Progenitor cell of endocrine pancreas (in vitro differentiated cells): ENCODE measurements at regions not wholly inside any gene's neighbourhood (a gene's known extent, or its start where the extent isn't known, plus 50 kb on each side); places are given as distances from the start of the nearest gene placed in this dataset.

Experiments
- DNase-seq: peaks from one replicate; pipeline ENCODE4 v3.0.0; 2021; ENCODE audit warnings: low spot score; ENCODE audit not compliant: unreplicated experiment
- H3K27ac Mint-ChIP-seq: 2 replicates; pipeline ENCODE4 v1.8.0; 2021; ENCODE audit warnings: mild to moderate bottlenecking, moderate library complexity, mixed read lengths
- H3K27me3 Mint-ChIP-seq: 2 replicates; pipeline ENCODE4 v1.8.0; 2021; ENCODE audit warnings: mixed read lengths
- H3K36me3 Mint-ChIP-seq: 2 replicates; pipeline ENCODE4 v1.8.0; 2022; ENCODE audit warnings: mixed read lengths; ENCODE audit not compliant: insufficient read depth
- H3K4me1 Mint-ChIP-seq: 2 replicates; pipeline ENCODE4 v1.8.0; 2021; ENCODE audit warnings: low read depth, mixed read lengths
- H3K4me3 Mint-ChIP-seq: 2 replicates; pipeline ENCODE4 v1.8.0; 2021; ENCODE audit warnings: low read depth, mild to moderate bottlenecking, moderate library complexity, mixed read lengths
- H3K9me3 Mint-ChIP-seq: 2 replicates; pipeline ENCODE4 v1.8.0; 2021; ENCODE audit warnings: low read depth, mixed read lengths
- CTCF ChIP-seq: fragments of 200-600 bp; sonication (generic); IDR thresholded peaks from one replicate; pipeline ENCODE4 v1.5.0; 2021; ENCODE audit warnings: antibody characterized with exemption, mild to moderate bottlenecking; ENCODE audit not compliant: unreplicated experiment

- no peak for TF ChIP-seq CTCF
- DNase-seq, result no peak
- Mint-ChIP-seq H3K36me3 (no peaks in the 10 kb centered on the region), H3K27me3 (no peaks in the 10 kb centered on the region), H3K27ac (no peak overlapping the region), H3K4me1 (peaks cover 8% of the 10 kb centered on the region), H3K4me3 (no peak overlapping the region), H3K9me3 (no peaks in the 10 kb centered on the region)
Observed at GRCh38 chr12:89994911-89995310, 286.3 kb upstream of the ATP2B1 start.

- DNase-seq, result no peak
- Mint-ChIP-seq H3K4me1 (peaks cover 1% of the 10 kb centered on the region), H3K27me3 (no peaks in the 10 kb centered on the region), H3K4me3 (no peak overlapping the region), H3K9me3 (no peaks in the 10 kb centered on the region), H3K27ac (no peak overlapping the region), H3K36me3 (no peaks in the 10 kb centered on the region)
- TF ChIP-seq CTCF, result no peak
Observed at GRCh38 chr12:89993632-89994031, 285.0 kb upstream of the ATP2B1 start.

- Mint-ChIP-seq H3K36me3 (no peaks in the 10 kb centered on the region), H3K27ac (no peak overlapping the region), H3K4me3 (no peak overlapping the region), H3K27me3 (no peaks in the 10 kb centered on the region), H3K4me1 (peaks cover 4% of the 10 kb centered on the region), H3K9me3 (no peaks in the 10 kb centered on the region)
- no peak for TF ChIP-seq CTCF
- DNase-seq, result no peak
Observed at GRCh38 chr12:89992668-89993451, 284.2 kb upstream of the ATP2B1 start.

- DNase-seq, result no peak
- H3K4me1 Mint-ChIP-seq, result peaks cover 4% of the 10 kb centered on the region
- no peaks in the 10 kb centered on the region for H3K9me3 Mint-ChIP-seq
- H3K27me3 Mint-ChIP-seq, result no peaks in the 10 kb centered on the region
- H3K27ac Mint-ChIP-seq, result no peak overlapping the region
- no peak for TF ChIP-seq CTCF
- no peak overlapping the region for H3K4me3 Mint-ChIP-seq
- no peaks in the 10 kb centered on the region for H3K36me3 Mint-ChIP-seq
Observed at GRCh38 chr12:89991807-89992590, 283.4 kb upstream of the ATP2B1 start.

GRCh38 chr12:89988188-89988915 lies 279.7 kb upstream of the ATP2B1 start:
- no peaks in the 10 kb centered on the region for H3K27me3 Mint-ChIP-seq
- H3K27ac Mint-ChIP-seq, result no peak overlapping the region
- TF ChIP-seq CTCF, result no peak
- H3K4me3 Mint-ChIP-seq, result no peak overlapping the region
- H3K36me3 Mint-ChIP-seq, result no peaks in the 10 kb centered on the region
- peaks cover 4% of the 10 kb centered on the region for H3K4me1 Mint-ChIP-seq
- no peaks in the 10 kb centered on the region for H3K9me3 Mint-ChIP-seq
- DNase-seq, result no peak
